Activated T-cell treated with anti-CD3 and anti-CD28 coated beads, Interleukin-2, amount 50 U/mL, for 24 hours (primary cell): ENCODE measurements at regions not wholly inside any gene's neighbourhood (a gene's known extent, or its start where the extent isn't known, plus 50 kb on each side); places are given as distances from the start of the nearest gene placed in this dataset.

ENCODE experiments used
- DNase-seq: peaks from one replicate; pipeline ENCODE4 v3.0.0-alpha.2; 2020
- H3K27ac Mint-ChIP-seq: 2 replicates; pipeline ENCODE4 v1.8.0; 2020; ENCODE audit warnings: mild to moderate bottlenecking, mixed read lengths
- H3K27me3 Mint-ChIP-seq: 2 replicates; pipeline ENCODE4 v1.8.0; 2020; ENCODE audit warnings: mixed read lengths
- H3K36me3 Mint-ChIP-seq: 2 replicates; pipeline ENCODE4 v1.8.0; 2020; ENCODE audit warnings: low read depth, mixed read lengths
- H3K4me1 Mint-ChIP-seq: 2 replicates; pipeline ENCODE4 v1.8.0; 2020; ENCODE audit warnings: low read depth, mixed read lengths
- H3K4me3 Mint-ChIP-seq: 2 replicates; pipeline ENCODE4 v1.8.0; 2020; ENCODE audit warnings: mild to moderate bottlenecking, moderate library complexity, mixed read lengths
- H3K9me3 Mint-ChIP-seq: 2 replicates; pipeline ENCODE4 v1.8.0; 2020; ENCODE audit warnings: mixed read lengths

DNA sequence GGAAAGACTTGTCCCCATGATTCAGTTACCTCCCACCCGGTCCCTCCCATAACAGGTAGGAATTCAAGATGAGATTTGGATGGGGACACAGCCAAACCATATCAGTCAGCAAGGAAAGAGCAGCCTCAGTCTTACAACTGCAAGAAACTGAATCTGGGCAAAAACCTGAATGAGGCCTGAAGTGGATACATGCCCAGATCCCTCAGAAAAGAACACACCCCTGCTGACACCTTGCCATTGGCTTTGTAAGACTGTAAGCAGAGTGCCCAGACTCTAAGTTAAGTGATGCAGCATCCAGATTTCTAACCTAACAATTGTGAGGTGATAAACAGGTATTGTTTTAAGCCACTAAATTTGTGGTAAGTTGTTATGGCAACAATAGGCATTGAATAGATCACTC, 670.8 kb downstream of the SORCS1 start:
- Mint-ChIP-seq H3K27me3 (no peaks in the 10 kb centered on the region), H3K36me3 (no peaks in the 10 kb centered on the region), H3K27ac (no peak overlapping the region), H3K4me3 (no peak overlapping the region), H3K4me1 (no peaks in the 10 kb centered on the region), H3K9me3 (no peaks in the 10 kb centered on the region)
- DNase-seq = no peak

DNA sequence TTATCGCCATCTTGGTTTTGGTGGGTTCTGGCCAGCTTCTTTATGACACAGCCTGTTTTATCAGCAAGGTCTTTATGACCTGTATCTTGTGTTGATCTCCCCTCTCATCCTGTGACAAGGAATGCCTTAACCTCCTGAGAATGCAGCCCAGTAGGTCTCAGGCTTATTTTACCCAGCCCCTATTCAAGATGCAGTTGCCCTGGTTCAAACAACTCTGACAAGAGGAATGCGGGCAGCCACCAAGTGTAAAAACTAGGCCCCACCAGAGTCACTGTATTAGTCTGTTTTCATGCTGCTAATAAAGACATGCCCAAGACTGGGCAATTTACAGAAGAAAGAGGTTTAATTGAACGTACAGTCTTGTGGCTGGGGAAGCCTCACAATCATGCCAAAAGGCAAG, 671.3 kb downstream of the SORCS1 start:
- Mint-ChIP-seq H3K27me3 (no peaks in the 10 kb centered on the region), H3K4me1 (no peaks in the 10 kb centered on the region), H3K36me3 (no peaks in the 10 kb centered on the region), H3K4me3 (no peak overlapping the region), H3K27ac (no peak overlapping the region), H3K9me3 (no peaks in the 10 kb centered on the region)
- no peak for DNase-seq

GRCh38 chr10:106487726-106488125, 676.8 kb downstream of the SORCS1 start:
- DNase-seq = no peak
- Mint-ChIP-seq H3K27me3 (no peaks in the 10 kb centered on the region), H3K27ac (no peak overlapping the region), H3K4me1 (no peaks in the 10 kb centered on the region), H3K9me3 (peaks cover 12% of the 10 kb centered on the region), H3K36me3 (no peaks in the 10 kb centered on the region), H3K4me3 (no peak overlapping the region)

- no peak for DNase-seq
- Mint-ChIP-seq H3K9me3 (peaks cover 18% of the 10 kb centered on the region), H3K4me3 (no peak overlapping the region), H3K27me3 (no peaks in the 10 kb centered on the region), H3K4me1 (no peaks in the 10 kb centered on the region), H3K27ac (no peak overlapping the region), H3K36me3 (no peaks in the 10 kb centered on the region)
Observed at GRCh38 chr10:106481598-106482275, 682.8 kb downstream of the SORCS1 start.

GRCh38 chr10:106479636-106480035, 684.9 kb downstream of the SORCS1 start:
- Mint-ChIP-seq H3K36me3 (no peaks in the 10 kb centered on the region), H3K4me3 (no peak overlapping the region)

DNA sequence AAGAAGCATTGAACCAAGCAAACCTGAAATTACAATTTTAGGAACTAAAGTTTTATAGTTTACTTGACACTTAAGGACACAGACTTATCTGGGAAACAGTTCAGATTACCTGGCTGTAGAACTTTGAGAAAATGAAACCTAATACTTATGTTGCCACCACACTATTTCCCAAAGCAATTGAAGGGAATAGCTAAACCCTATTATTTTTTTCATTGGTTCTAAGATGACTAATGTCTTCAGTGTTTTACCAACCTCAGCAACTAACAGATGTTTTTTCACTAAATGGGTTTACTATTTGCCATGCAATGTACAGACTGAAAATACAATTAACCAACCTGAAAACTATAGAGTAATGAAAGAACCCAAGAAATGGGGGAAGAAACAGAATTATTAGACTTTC, 689.6 kb downstream of the SORCS1 start:
- Mint-ChIP-seq H3K4me1 (no peaks in the 10 kb centered on the region), H3K4me3 (no peak overlapping the region), H3K27ac (no peak overlapping the region), H3K9me3 (peaks cover 21% of the 10 kb centered on the region), H3K27me3 (no peaks in the 10 kb centered on the region), H3K36me3 (no peaks in the 10 kb centered on the region)
- DNase-seq = no peak

More at GRCh38 chr10:106479636-106480035, 684.9 kb downstream of the SORCS1 start:
- no peak for DNase-seq
- peaks cover 11% of the 10 kb centered on the region for H3K9me3 Mint-ChIP-seq
- no peaks in the 10 kb centered on the region for H3K4me1 Mint-ChIP-seq
- H3K27ac Mint-ChIP-seq = no peak overlapping the region
- no peaks in the 10 kb centered on the region for H3K27me3 Mint-ChIP-seq

- H3K27me3 Mint-ChIP-seq = no peaks in the 10 kb centered on the region
- no peak overlapping the region for H3K27ac Mint-ChIP-seq
- no peaks in the 10 kb centered on the region for H3K4me1 Mint-ChIP-seq
- no peaks in the 10 kb centered on the region for H3K36me3 Mint-ChIP-seq
- no peak for DNase-seq
- peaks cover 25% of the 10 kb centered on the region for H3K9me3 Mint-ChIP-seq
- H3K4me3 Mint-ChIP-seq = no peak overlapping the region
Observed at GRCh38 chr10:106473129-106473685, 691.3 kb downstream of the SORCS1 start.

GRCh38 chr10:106467506-106467905, 697.0 kb downstream of the SORCS1 start:
- no peak for DNase-seq
- H3K4me1 Mint-ChIP-seq = no peaks in the 10 kb centered on the region
- H3K27me3 Mint-ChIP-seq = no peaks in the 10 kb centered on the region
- H3K36me3 Mint-ChIP-seq = no peaks in the 10 kb centered on the region
- peaks cover 19% of the 10 kb centered on the region for H3K9me3 Mint-ChIP-seq
- H3K27ac Mint-ChIP-seq = no peak overlapping the region
- H3K4me3 Mint-ChIP-seq = no peak overlapping the region

- Mint-ChIP-seq H3K36me3 (no peaks in the 10 kb centered on the region), H3K27me3 (no peaks in the 10 kb centered on the region), H3K4me1 (no peaks in the 10 kb centered on the region), H3K4me3 (no peak overlapping the region), H3K9me3 (peaks cover 16% of the 10 kb centered on the region), H3K27ac (no peak overlapping the region)
- DNase-seq = no peak
Observed at GRCh38 chr10:106457522-106457921, 707.0 kb downstream of the SORCS1 start.

DNA sequence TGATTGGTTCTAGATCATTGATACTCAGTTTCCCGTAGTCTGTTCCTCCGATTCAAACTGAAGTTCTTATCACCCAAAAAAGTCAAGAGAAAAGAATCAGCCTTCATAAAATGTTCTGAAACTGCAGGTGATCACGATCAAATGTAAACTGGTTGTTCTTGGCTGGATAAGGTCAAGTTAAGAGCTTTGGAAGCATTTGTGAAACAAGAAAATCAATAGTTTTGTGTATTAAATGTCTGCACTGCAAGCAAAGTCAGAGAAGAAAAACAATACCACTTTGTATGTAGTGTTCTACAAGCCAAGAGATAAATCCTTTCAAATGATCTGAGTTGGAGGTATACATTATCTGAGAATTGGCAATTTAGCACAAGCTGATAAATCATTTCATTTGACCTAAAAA, 710.3 kb downstream of the SORCS1 start:
- Mint-ChIP-seq H3K4me1 (no peaks in the 10 kb centered on the region), H3K27ac (no peak overlapping the region), H3K9me3 (peaks cover 6% of the 10 kb centered on the region), H3K4me3 (no peak overlapping the region), H3K36me3 (no peaks in the 10 kb centered on the region), H3K27me3 (no peaks in the 10 kb centered on the region)
- DNase-seq = no peak

DNA sequence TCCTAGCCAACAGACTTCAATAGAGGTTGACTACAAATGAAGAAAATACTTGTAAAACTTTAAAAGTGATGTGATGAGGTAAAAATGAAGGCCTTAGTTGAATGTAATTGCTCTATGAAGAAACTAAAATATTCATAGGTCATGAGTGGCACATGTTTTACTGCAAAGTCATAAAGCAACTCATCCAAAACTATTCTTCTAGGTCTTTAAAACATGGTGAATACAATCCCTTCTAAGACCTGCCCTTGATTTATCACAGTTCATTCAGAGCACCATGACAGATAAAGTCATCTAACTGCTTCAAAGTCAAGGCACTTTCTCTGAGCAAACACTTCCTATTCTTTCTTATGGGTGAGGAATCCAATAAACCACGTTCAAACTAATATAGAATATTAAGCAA, 713.5 kb downstream of the SORCS1 start:
- Mint-ChIP-seq H3K36me3 (no peaks in the 10 kb centered on the region), H3K9me3 (peaks cover 9% of the 10 kb centered on the region), H3K27ac (no peak overlapping the region), H3K27me3 (no peaks in the 10 kb centered on the region), H3K4me3 (no peak overlapping the region), H3K4me1 (no peaks in the 10 kb centered on the region)
- no peak for DNase-seq

DNA sequence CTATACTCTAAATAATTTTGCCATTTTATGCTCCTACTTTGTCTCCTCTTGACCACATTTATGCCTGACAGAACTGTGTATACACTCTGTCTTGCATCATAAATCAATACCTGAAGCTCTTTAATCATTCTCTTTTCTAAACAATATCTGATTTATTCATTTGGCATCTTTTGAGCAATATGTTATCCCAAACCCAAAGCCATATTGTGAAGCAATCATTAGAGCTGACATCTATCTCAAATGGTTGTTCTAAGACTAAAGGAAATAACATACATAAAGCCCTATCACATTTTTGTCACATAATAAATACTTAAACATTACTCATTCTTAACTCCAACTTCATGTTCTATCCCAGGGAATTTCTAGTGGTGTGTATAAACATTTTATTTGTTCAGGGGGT, 717.6 kb downstream of the SORCS1 start:
- Mint-ChIP-seq H3K27me3 (no peaks in the 10 kb centered on the region), H3K4me3 (no peak overlapping the region), H3K9me3 (peaks cover 12% of the 10 kb centered on the region)

DNA sequence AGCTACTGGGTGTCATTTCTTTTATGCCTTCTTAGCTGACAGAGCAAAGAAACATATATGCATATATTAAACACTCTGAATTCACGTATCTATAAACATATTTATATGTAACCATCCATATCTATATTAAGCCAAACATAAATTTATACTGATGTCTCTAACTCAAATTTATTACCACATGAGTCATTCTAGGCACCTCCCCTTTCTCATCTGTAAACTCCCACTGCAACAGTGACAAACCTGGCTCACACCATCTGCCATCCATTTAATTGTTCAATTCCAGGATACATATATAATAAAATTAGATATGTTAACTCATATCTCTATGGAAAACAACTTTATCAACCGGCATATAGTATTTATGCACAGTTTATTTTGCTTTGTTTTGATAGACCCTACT, 722.3 kb downstream of the SORCS1 start:
- no peaks in the 10 kb centered on the region for H3K27me3 Mint-ChIP-seq
- no peaks in the 10 kb centered on the region for H3K4me1 Mint-ChIP-seq
- no peak overlapping the region for H3K27ac Mint-ChIP-seq
- H3K9me3 Mint-ChIP-seq = peaks cover 16% of the 10 kb centered on the region
- no peaks in the 10 kb centered on the region for H3K36me3 Mint-ChIP-seq
- H3K4me3 Mint-ChIP-seq = no peak overlapping the region
- no peak for DNase-seq

More for the DNA sequence above, 717.6 kb downstream of the SORCS1 start:
- no peaks in the 10 kb centered on the region for H3K4me1 Mint-ChIP-seq
- H3K36me3 Mint-ChIP-seq = no peaks in the 10 kb centered on the region
- H3K27ac Mint-ChIP-seq = no peak overlapping the region
- DNase-seq = no peak

DNA sequence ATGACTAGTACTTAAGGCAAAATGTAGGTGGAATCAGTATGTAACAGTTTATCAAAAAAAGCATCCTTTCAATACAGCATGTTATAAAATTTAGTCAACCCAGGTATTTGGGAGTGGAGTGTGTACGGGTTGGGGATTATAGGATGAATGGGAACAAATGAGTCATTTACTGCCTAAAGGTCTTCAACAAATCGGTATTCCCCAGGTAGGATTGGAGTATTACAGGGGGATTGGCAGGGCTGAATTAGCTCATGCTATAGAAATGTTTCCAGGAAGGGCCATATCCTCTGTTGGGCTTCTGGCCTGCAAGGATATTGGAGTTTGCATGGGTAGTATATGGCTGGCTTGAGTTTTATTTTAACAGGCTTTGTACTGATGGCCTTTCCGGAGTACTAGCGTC, 723.7 kb downstream of the SORCS1 start:
- no peak for DNase-seq
- no peak overlapping the region for H3K4me3 Mint-ChIP-seq
- no peaks in the 10 kb centered on the region for H3K36me3 Mint-ChIP-seq
- H3K9me3 Mint-ChIP-seq = peaks cover 8% of the 10 kb centered on the region
- H3K27ac Mint-ChIP-seq = no peak overlapping the region
- no peaks in the 10 kb centered on the region for H3K4me1 Mint-ChIP-seq
- no peaks in the 10 kb centered on the region for H3K27me3 Mint-ChIP-seq

DNA sequence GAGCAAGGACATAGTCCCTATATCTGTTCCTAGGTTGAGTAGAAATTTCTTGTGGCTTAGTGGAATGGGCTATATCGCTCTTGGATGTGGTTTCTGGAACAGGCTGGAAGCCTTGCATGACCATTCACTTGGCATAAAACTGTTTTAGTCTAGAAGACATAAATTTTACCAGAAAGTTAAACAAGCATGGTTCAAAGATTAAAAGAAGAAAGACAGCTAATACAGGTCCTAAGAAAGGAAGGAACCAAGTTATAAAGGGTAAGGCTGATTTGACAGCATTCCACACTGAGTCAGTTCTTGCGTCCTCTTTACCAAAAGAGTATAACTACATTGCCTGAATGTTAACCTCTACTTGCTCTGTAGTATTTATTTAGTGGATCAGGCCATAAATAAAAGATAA, 724.2 kb downstream of the SORCS1 start:
- Mint-ChIP-seq H3K4me3 (no peak overlapping the region), H3K9me3 (peaks cover 8% of the 10 kb centered on the region), H3K27me3 (no peaks in the 10 kb centered on the region), H3K4me1 (no peaks in the 10 kb centered on the region), H3K36me3 (no peaks in the 10 kb centered on the region), H3K27ac (no peak overlapping the region)
- DNase-seq = no peak

DNA sequence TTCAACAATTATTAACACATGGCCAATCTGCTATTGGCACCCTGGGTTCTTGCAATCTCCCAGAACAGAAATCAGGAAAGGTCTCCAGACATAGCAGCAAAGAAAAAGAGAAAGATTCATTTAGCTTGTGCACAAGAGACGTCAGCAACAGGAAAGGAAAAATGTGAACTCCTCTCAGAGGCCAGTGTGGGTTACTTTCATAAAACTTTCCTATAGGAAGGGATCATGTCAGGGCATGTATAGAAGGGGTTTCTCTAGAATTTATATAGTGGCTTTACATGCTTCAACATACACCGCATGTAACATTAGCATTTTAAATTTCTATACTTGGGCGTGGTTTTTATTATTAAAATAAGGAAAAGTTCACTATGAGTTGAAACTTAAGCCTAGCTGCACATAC, 725.1 kb downstream of the SORCS1 start:
- Mint-ChIP-seq H3K9me3 (peaks cover 8% of the 10 kb centered on the region), H3K36me3 (no peaks in the 10 kb centered on the region), H3K27me3 (no peaks in the 10 kb centered on the region), H3K4me1 (no peaks in the 10 kb centered on the region), H3K27ac (no peak overlapping the region), H3K4me3 (no peak overlapping the region)
- no peak for DNase-seq
